HS-27A (cell line): ENCODE measurements at regions not wholly inside any gene's neighbourhood (a gene's known extent, or its start where the extent isn't known, plus 50 kb on each side); places are given as distances from the start of the nearest gene placed in this dataset.
"Not testable (repeated sequence)": the region's sequence is repeated elsewhere in the genome, so short reads cannot be mapped to it uniquely, and the experiment has no call there.

Source experiments
- DNase-seq: peaks from one replicate; pipeline ENCODE4 v3.0.0-alpha.2; 2012; ENCODE audit warnings: low read depth, missing footprints

- DNase-seq: no peak
Observed at GRCh38 chr7:101708223-101708622, 79.1 kb upstream of the MYL10 start.

GRCh38 chr7:101712652-101713051, 83.6 kb upstream of the MYL10 start:
- no peak for DNase-seq

DNA sequence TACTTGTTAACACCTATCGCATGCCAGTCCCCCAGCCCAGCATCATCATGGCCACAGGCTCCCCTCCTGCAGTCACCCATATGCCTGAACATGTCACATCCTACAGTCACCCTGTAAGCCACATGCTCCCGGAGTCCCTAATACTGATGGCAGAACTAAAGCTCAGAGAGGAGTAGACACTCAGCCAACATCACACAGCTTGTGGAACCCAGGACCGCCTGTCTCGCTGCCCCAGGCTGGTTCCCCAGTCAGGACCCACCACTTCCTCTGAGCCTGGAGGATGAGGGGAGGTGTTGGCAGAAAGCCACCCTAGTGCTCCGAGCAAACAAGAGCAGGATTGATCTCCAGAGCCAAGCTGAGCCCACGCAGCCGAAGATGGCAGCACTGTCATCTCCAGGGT, 85.0 kb upstream of the MYL10 start:
- DNase-seq: no peak

GRCh38 chr7:101717628-101718357, 88.7 kb upstream of the MYL10 start:
- DNase-seq: no peak

GRCh38 chr7:101718363-101719122, 89.4 kb upstream of the MYL10 start:
- no peak for DNase-seq

GRCh38 chr7:101719123-101719470, 90.0 kb upstream of the MYL10 start:
- DNase-seq: no peak

- DNase-seq: no peak
Observed at GRCh38 chr7:101720324-101720723, 91.2 kb upstream of the MYL10 start.

DNA sequence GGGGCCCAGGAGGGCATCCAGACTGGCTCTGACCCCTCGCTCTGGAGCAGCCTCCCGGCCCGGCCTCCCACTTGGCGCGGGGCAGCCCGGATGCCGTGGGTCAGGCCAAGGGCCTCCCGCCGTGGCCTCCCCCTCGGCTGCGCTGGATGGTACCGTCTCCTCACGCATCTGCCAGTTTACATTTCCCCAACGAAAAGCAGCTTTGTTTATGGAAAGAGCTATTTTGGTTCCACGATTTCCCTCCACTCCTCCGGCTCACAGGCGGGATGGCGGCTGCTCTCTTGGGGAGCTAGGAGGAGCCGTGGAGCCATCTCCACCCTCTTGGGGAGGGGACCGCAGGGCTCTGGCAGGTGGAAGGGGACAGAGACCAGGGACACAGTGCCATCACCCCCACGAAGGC, 93.2 kb upstream of the MYL10 start:
- DNase-seq: no peak

DNA sequence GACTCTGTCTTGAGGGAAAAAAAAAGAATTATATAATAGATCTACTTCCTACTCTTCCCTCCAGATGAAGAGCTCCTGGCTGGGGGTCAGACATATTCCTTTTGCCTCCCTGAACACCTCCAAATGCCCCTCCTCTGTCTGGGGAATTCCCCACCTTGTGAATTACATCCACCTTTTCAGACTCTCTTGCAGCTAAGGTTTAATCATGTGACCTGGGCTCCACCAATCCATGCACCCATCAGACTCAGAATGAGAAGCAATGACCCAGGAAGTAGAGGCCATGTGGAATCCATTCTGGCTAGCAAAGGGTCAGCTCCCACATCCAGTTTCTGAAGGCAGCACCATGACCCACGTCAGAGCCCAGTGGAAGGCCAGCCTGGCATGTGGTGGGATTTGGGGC, 93.6 kb upstream of the CUX1 start:
- DNase-seq: no peak

DNA sequence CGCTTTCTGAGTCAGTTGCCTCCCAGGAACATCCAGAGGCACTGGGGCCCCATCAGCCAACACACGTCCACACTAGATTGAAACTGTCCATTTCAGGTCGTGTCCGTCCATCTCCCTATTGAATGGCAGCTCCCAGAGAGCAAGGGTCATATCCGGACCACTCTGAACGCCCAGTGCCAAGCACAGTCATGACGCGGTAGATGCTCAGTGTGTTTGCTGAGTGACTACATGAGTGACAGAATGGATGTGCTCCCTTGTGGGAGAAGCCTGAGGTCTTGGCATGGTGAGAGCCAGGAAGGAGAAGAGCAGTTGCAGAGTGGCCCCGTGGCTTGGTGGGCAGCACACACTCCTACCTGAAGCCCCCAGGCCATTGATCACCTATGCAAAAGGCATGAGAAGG, 92.5 kb upstream of the CUX1 start:
- no peak for DNase-seq

- DNase-seq: no peak
Observed at GRCh38 chr7:101725921-101726320, 91.5 kb upstream of the CUX1 start.

DNA sequence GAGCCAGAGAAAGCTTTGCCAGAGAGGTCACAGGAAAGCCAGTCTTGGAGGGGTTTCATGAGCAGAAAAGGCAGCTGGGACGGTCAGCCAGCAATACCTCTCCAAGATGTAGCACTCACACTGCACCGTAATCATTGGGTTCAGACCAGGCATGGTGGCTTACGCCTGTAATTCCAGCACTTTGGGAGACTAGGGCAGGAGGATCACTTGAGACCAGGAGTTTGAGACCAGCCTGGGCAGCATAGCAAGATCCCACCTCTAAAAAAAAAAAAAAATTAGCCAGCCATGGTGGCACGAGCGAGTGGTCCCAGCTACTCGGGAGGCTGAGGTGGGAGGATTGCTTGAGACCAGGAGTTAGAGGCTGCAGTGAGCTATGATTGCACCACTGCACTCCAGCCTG, 90.2 kb upstream of the CUX1 start:
- no peak for DNase-seq

GRCh38 chr7:101728128-101728527, 89.3 kb upstream of the CUX1 start:
- DNase-seq: no peak

DNA sequence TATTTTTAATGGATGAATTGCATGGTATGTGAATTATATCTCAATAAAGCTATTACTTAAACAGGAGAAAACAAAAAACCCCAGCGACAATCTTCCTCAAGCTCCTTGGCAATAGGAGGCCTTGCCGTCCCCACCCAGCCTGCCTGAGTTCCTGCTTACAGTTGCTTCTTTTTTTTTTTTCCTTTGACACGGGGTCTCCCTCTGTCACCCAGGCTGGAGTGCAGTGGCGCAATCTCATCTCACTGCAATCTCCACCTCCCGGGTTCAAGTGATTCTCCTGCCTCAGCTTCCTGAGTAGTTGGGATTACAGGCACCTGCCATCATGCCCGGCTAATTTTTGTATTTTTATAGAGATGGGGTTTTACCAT, 88.6 kb upstream of the CUX1 start:
- not testable (repeated sequence) for DNase-seq

- DNase-seq: peak; percentile 64
Observed at GRCh38 chr7:101729241-101729883, 88.1 kb upstream of the CUX1 start.

DNA sequence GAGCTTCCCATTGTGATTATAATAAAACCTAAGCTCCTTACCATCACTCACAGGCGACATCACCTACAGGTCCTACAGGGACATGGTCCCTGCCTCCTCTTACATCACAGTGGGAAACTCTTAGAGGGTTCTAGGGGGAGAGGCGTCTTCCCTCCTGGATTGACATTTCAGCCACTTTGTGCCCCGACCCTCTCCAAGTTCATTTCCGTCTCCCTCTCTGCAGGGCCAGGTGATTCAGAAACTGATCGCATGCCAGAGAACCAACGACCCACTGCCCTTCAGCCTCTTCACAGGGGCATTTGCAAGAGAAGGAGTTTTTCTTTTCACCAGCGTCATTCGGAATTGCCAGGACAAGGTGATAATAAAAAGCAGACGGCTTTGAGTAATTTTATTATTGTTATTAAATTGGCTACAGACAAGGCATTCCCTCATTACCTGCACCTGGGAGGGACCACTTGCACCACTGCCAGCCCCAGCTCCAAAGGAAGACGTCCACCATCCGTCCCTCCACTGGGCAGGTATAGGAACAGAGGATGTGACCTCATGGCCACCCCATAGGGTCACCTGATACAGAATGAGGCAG, 85.8 kb upstream of the CUX1 start:
- no peak for DNase-seq

GRCh38 chr7:101733713-101734475, 83.5 kb upstream of the CUX1 start:
- DNase-seq: no peak

DNA sequence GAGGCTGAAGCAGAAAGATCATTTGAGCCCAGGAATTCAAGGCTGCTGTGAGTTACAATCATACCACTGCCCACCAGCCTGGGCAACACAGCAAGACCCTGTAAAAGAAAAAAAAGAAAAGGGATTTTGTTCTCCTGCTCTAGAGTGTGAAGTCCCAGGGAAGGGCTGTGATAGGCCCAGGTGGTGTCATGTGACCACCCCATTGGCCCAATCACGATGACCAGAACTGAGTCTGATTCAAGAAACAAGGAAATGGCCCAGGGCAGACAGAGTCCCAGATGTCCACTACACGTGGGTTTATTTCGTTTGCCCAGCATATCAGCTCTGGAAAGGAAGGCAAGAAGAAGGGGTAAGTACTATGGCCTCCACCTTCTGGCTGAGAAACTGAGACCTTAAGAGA, 81.3 kb upstream of the CUX1 start:
- DNase-seq: no peak

DNA sequence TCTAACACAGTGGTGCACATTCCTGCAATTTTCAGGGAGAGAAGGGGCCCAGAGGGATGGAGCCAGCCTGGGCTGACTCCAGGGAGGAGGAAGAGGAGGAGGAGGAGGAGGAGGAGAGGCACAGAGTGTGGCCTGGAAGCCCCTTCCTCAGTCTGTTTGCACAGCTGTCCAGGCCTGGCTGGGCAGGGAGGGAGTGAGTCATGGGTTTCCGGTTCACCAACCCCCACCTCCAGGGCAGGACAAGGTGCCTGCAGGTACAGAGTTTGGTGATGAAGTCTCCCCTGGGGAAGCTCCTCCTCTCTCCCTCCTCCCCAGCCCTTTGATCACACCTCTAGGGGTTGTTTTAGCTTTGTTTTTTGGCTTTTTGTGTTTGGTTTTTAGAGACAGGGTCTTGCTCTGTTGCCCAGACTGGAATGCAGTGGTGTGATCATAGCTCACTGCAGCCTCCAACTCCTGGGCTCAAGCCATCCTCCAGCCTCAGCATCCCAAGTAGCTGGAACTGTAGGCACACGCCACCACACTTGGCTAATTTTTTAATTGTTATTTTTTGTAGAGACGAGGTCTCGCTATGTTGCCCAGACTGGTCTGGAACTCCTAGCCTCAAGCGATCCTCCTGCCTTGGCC, 77.5 kb upstream of the CUX1 start:
- DNase-seq: no peak

DNA sequence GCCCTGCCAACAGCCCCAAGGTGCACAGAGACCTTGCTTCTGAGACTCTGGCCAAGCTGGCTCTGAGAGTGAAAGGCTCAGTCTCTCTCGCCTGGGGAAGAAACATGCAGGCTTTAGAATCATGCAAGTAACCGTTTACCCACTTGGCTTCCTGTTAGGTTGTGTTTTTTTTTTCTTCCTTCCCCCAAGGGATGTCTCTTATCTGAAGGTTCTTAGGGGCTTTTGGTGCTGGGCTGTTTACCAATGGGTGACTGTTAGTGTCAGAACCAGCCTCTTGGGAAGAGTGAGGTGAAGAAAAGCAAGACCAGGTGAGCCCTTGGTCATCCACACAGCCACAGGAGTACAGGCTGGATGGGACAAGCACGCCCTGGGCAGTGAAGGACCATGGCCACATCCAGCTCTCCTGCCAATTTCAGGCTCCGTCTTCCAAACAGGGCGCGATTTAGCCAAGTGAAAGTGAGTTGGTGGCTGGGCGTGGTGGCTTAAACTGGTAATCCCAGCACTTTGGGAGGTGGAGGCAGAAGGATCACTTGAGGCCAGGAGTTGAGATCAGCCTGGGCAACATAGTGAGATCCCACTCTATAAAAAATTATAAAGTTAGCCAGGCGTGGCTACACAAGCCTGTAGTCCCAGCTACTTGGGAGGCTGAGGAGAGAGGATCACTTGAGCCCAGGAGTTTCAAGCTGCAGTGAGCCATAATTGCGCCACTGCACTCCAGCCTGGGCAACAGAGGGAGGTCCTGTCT, 76.3 kb upstream of the CUX1 start:
- DNase-seq: no peak
